Stimulated activated CD4-positive, alpha-beta T cell treated with anti-CD3 and anti-CD28 coated beads, Interleukin-15, amount 100 ng/mL, for 48 hours (primary cell): ENCODE measurements at regions not wholly inside any gene's neighbourhood (a gene's known extent, or its start where the extent isn't known, plus 50 kb on each side); places are given as distances from the start of the nearest gene placed in this dataset.

ENCODE experiments used
- DNase-seq, 2 donors: peaks; one replicate each; pipeline ENCODE4 v3.0.0-alpha.2; 2020; ENCODE audit warnings: low read depth in 2 of 2

DNA sequence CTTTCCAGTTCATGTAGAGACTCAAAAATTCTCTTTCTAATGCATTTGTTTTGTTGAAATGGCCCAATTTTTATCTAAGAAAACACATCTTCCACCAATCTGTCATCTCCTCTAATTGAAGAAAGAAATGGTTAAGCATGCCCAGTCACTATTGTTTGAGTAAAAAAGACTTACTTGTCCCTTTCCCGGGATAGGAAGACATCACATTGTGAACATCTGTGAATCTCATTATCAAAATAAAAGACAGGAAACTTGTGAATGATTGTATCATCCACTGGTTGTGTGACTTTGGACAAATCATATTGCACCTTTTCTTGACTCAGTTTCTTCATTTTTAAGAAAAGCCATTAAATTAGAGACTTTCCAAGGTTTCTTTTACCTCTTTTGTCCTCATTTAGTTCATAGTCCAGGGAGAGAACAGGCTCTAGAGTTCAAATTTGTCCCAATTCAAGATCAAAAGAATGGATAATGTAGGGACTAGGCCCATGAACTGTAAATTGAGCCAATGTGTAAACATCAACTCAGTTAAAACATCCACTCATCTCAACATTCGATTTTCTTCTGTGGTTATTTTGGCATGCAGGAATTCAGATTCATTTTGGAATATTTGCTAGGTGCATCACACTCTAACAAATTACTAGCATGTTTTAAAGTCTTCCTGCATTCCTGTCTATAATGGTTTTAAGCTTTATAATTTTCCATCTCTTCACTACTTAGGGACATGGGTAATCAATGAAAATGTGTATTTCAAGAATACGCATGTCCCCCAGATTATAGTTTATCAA is 838.0 kb upstream of the WWC1 start:
- DNase-seq, result no peak

GRCh38 chr5:167458412-167458811 is 833.0 kb upstream of the WWC1 start:
- no peak for DNase-seq

DNA sequence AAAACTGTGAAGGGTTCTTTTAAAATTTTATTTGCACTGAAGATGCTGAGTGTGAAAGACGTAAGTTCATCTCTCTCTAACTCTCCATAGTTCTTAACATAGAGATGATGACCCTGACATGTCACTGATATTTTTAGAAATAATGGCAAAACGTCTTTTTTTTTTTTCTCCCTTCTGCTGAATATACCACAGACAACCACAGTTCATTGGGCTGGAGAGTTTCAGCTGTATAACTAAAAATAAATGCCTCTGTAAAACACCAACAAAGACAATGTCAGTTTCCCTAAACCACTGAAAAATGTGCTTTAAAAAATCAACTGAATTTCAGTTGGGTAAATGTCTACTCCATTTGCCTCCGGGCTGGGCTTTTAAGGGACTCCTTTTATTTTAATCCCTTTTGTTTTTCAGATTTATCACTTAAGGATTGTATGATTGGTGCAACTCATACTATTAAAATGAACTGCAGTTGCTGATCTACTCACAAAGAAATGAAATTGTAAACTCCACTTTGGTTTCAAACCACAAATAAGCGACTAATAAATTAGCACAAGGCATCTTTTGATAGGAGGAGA is 830.9 kb upstream of the WWC1 start:
- DNase-seq, result no peak

- no peak for DNase-seq
Observed at GRCh38 chr5:167463939-167464338, 827.5 kb upstream of the WWC1 start.

- DNase-seq, result no peak
Observed at GRCh38 chr5:167466992-167467391, 824.5 kb upstream of the WWC1 start.

- DNase-seq, result no peak
Observed at GRCh38 chr5:167472566-167473108, 818.8 kb upstream of the WWC1 start.

GRCh38 chr5:167478188-167478587 is 813.3 kb upstream of the WWC1 start:
- no peak for DNase-seq

DNA sequence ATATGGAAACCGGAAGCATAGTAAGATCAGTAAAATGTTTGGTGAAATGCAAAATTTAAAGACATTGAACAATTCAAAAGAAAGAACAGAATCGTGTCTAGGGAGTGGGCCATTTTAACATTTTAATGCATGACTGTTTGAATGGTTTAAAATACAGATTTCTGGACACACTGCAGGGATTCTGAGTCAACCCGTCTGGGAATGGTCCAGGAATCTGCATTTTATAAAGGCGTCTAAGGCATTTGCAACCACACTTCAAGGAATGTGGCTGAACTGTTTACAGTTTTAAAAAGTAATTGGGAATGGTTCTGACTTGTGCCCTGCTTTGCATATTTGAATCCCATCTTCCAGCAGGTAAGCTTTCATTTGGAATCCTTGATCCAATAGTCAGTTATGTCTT is 811.7 kb upstream of the WWC1 start:
- no peak for DNase-seq

GRCh38 chr5:167481345-167481744 is 810.1 kb upstream of the WWC1 start:
- no peak for DNase-seq

GRCh38 chr5:167482555-167482954 is 808.9 kb upstream of the WWC1 start:
- DNase-seq, result no peak

- no peak for DNase-seq
Observed at GRCh38 chr5:167485061-167485774, 806.2 kb upstream of the WWC1 start.

DNA sequence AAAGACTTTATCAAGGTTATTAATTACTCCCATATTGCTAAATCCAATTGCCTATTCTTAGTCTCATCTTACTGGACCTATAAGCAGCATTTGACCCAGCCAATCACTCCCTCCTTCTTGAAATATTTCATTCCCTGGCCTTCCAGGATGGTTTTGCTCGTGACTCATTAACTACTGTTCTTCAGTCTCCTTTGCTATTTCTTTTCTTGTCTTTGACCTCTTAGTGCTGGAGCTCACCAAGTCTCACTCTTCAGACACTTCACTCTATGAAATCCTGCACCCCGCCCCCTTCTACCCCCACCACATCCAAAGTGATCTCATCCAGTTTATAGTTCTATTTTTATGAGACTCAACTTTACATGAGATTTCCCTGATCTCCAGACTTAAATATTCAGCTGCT is 803.1 kb upstream of the WWC1 start:
- DNase-seq, result no peak

- DNase-seq, result no peak
Observed at GRCh38 chr5:167489202-167489601, 802.2 kb upstream of the WWC1 start.

GRCh38 chr5:167503926-167504720 is 787.3 kb upstream of the WWC1 start:
- DNase-seq, result no peak

GRCh38 chr5:167507463-167508233 is 783.8 kb upstream of the WWC1 start:
- no peak for DNase-seq

GRCh38 chr5:167509076-167509475 is 782.4 kb upstream of the WWC1 start:
- DNase-seq, result no peak

- DNase-seq, result no peak
Observed at GRCh38 chr5:167511276-167511675, 780.2 kb upstream of the WWC1 start.

GRCh38 chr5:167512111-167512510 is 779.3 kb upstream of the WWC1 start:
- no peak for DNase-seq

- DNase-seq, result no peak
Observed at GRCh38 chr5:167513381-167513780, 778.1 kb upstream of the WWC1 start.

- no peak for DNase-seq
Observed at GRCh38 chr5:167514461-167514860, 777.0 kb upstream of the WWC1 start.

DNA sequence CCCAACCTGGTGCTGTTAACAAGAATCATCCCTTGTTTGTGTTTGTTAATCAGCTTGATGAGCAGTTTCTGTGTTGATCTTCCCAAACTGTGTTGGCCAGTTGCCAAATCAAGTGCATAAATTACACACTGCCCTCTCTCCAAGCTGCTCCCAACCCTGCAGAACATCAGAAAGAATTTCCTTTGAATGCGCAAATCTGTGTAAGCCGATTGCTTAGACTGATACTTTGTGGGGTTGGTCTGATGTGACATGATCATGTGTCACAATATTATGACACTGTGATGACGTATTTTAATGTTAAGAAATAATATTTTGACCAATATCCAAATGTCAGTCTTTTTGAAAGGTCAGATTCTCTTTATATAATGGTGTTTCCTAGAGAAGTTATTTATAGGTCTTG is 766.4 kb upstream of the WWC1 start:
- no peak for DNase-seq
